Activated CD4-positive, CD25-positive, alpha-beta regulatory T cell treated with anti-CD3 and anti-CD28 coated beads, Interleukin-2, amount 50 U/mL, for 16 hours (primary cell): ENCODE measurements at regions not wholly inside any gene's neighbourhood (a gene's known extent, or its start where the extent isn't known, plus 50 kb on each side); places are given as distances from the start of the nearest gene placed in this dataset.
"Not testable (repeated sequence)": the region's sequence is repeated elsewhere in the genome, so short reads cannot be mapped to it uniquely, and the experiment has no call there.

Experiments used
- DNase-seq: peaks from one replicate; pipeline ENCODE4 v3.0.0-alpha.2; 2020; ENCODE audit warnings: low read depth, low spot score

- DNase-seq = no peak
Measured at GRCh38 chr2:35820391-35820790, 535.2 kb upstream of the CRIM1 start.

DNA sequence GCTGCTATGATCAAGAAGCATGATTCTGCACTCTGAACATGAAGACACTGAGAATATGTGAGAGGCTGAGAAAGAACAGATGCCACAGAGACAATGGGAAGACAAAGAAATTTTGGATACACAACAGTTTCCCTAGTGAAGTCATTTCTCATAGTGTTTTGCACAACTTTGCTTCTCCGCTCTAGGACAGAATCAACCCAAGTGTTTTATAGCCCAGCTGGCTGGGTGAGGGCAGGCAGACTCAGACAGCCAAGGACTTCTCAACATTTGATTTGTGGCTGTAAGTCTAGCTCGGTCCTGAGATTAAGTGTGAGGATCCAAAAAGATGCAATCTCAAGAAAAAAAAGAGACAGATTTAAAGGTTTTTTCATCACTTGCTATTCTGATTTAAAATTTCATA lies 536.5 kb upstream of the CRIM1 start:
- DNase-seq = no peak

DNA sequence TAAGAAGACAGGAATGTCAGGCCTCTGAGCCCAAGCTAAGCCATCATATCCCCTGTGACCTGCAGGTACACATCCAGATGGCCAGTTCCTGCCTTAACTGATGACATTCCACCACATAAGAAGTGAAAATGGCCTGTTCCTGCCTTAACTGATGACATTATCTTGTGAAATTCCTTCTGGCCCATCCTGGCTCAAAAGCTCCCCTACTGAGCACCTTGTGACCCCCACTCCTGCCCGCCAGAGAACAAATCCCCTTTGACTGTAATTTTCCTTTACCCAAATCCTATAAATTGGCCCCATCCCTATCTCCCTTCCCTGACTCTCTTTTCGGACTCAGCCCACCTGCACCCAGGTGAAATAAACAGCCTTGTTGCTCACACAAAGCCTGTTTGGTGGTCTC lies 537.2 kb upstream of the CRIM1 start:
- DNase-seq = not testable (repeated sequence)

- not testable (repeated sequence) for DNase-seq
Measured at GRCh38 chr2:35814597-35814996, 541.0 kb upstream of the CRIM1 start.

DNA sequence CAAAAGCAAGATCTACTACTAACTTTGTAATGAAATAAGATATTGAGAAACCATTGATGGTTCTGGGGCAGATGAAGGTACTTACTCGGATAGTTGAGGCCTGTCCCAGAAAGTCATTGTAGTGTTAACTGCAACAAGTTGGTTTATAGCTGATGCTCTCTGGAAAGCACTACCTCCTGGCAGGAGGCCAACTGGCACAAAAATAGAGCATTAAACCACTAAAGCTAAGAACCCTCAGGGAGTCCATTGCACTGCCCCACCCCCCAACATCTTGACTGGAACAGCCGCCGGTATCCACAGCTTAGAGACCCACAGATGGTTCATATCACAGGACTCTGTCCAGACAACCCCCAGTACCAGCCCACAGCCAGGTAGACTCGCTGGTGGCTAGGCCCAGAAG lies 552.5 kb upstream of the CRIM1 start:
- DNase-seq = no peak

- no peak for DNase-seq
Measured at GRCh38 chr2:35794796-35795450, 560.7 kb upstream of the CRIM1 start.

DNA sequence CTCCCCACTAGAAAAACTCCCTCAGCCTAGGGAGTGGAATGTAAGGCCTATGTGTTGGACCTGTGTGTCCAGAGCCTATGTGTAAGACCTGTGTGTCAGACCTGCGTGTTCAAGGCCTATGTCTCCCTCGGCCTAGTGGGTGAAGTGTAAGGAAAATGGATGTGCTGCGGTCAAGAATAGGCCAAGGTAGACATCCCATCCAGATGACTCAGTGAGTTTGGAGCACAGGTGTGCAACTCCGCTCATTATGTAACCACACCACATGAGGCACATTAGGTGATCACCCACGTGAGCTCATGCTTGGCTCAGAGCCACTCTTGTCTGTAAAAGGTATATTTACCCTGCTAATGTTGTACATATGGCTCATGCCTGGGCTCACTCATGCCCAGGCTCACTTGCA lies 565.3 kb upstream of the CRIM1 start:
- DNase-seq = no peak

- DNase-seq = no peak
Measured at GRCh38 chr2:35788543-35788942, 567.0 kb upstream of the CRIM1 start.

- DNase-seq = no peak
Measured at GRCh38 chr2:35787302-35788031, 568.1 kb upstream of the CRIM1 start.

DNA sequence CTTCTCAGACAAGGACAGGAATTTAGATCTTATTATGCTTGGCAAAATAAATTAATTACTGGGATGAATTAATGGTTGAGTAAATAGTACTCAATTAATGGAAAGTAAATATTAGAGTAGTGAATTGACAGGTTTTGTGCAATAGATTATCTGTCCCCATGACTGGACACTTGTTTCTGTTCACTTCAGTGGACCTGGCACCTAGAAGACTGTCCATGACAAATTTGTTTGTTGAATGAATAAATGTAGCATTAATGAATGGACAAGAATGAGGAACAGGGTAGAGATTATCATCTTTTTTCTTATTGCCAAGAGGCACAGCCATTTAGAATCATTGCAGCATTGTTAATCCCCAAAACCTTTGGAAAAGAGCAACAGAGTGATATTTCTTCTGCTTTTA lies 570.0 kb upstream of the CRIM1 start:
- no peak for DNase-seq

DNA sequence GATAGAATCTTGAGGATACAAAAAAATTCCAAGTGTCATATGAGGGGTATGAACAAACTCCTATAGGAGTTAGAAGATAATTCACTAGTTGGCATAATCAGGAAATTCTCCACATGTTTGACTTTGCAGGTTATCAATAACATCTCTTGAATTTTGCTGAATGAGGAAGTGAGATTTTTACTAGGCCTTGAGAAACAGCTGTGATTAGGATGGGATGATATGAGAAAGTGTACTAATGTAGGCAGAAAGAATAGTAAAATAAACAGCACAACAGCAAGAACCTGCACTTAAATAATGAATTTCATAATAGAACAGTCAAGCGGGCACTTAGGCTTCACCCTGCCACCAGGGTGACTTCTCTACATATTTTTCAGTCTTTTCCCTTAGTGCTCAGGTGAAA lies 570.8 kb upstream of the CRIM1 start:
- no peak for DNase-seq

GRCh38 chr2:35783723-35784122 lies 571.9 kb upstream of the CRIM1 start:
- DNase-seq = no peak

- DNase-seq = no peak
Measured at GRCh38 chr2:35741556-35741955, 614.0 kb upstream of the CRIM1 start.

GRCh38 chr2:35731674-35732073 lies 623.9 kb upstream of the CRIM1 start:
- DNase-seq = no peak

GRCh38 chr2:35714883-35715282 lies 640.7 kb upstream of the CRIM1 start:
- no peak for DNase-seq

DNA sequence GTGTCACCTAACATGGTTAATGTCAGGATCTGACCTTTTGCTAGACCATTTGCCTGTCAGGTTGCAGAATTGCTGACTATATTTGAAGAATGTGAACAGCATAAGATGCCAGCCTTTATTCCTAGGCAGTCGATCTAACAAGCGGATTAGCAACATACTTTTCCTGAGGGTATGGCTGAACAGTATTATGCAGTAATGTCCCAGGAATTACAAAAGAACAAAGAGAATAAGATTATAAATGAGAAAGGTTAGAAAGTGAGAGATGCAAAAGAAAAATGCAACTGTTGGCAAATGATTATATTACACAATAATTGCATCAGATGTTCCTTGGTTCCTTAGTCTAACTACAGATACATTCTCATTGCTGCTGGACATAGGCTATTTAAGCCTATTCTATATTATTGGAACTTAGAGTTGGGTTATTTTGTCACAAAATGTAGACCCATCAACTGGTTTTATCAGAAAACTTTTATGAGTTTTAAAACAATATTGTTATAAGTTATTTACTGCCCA lies 647.1 kb upstream of the CRIM1 start:
- DNase-seq = no peak

GRCh38 chr2:35688309-35688708 lies 667.3 kb upstream of the CRIM1 start:
- DNase-seq = no peak

DNA sequence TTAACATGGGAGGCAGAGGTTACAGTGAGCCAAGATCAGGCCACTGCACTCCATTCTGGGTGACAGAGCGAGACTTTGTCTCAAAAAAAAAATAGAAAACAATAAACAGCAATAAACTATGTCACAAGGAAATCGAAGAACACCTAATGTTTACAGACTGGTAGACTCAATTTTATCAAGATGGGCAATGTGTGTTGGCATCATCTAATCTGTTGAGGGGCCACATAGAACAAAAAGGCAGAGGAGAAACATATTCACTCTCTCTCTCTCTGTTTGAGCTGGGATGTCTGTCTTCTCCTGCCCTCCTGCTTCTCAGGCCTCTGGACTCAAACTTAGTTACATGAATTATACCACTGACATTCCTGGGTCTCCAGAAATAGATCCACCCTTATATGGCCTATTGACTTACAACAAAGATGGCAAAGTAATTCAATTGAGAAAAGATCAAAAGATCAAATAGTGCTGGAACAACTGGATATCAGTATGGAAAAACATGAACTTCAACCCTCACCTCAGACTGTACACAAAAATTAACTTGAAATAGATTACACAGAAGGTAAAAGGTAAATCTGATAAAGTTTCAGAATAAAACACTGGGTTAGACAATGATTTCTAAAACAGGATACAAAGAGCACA lies 703.8 kb upstream of the CRIM1 start:
- no peak for DNase-seq

DNA sequence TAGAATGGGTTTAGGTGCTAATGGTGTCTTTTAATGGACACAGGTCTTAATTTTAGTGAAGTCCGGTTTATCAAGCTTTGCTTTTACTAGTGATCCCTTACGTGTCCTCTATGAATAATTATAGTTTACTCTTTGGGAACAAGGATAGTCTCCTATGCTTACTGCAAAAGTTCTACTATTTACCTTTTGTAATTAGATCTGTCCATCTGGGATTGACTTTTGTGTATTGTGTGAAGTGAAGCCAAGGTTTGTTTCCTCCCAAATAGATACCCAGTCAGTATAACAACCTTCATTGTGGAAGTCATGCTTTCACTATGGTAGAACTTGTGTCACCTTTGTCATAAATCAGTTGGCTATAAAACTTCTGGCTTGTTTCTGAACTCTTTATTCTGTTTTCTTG lies 740.9 kb upstream of the CRIM1 start:
- DNase-seq = no peak

DNA sequence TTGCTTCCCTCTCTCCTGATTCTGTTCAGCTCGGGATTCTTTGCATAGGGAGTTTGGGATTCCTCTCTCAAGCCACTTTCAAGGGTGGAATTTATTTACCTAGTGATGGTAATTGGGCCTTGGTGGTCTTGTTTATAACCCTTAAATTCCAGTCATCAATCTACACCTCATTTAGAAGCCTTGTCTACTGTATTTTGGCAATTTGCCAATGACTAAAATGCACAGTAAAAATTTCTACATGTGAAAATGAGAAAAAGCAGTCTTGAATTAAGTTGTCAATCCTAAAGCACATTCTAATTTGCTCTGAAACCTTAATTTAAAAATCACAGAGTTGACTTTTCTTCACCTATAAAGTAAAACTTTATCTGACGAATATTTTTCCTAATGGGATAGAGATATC lies 749.2 kb upstream of the CRIM1 start:
- DNase-seq = no peak

GRCh38 chr2:35598310-35598709 lies 757.3 kb upstream of the CRIM1 start:
- DNase-seq = no peak

- DNase-seq = no peak
Measured at GRCh38 chr2:35591886-35592285, 763.7 kb upstream of the CRIM1 start.

DNA sequence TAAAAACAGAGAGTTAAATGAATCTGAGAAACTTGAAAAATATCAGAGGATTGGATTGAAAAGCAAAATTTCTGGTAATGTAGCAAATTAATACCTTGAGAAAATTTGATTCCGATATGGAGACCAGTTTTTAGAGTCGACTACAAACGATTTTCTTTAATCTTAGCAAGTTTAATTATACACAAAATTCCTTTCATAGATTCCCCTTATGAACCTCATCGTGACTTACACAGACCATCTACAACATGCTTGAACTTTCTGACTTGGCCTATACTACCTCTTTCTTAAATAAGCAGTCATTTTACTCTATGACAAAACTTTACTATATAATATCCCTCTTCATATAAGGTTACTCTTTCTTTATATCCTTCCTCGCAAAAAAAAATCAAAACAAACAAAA lies 769.6 kb upstream of the CRIM1 start:
- no peak for DNase-seq
